ENCODE measurements at regions not wholly inside any gene's neighbourhood (a gene's known extent, or its start where the extent isn't known, plus 50 kb on each side); places are given as distances from the start of the nearest gene placed in this dataset.

GRCh38 chr10:34904191-34904590, 89.1 kb upstream of the PARD3 start:
- TF ChIP-seq CTCF (IDR thresholded peaks at IDR 0.05) (no peak), POLR2A (IDR thresholded peaks at IDR 0.05) (no peak)

All from body of pancreas (tissue), 4 donors.